ENCODE measurements at regions not wholly inside any gene's neighbourhood (a gene's known extent, or its start where the extent isn't known, plus 50 kb on each side); places are given as distances from the start of the nearest gene placed in this dataset.

DNA sequence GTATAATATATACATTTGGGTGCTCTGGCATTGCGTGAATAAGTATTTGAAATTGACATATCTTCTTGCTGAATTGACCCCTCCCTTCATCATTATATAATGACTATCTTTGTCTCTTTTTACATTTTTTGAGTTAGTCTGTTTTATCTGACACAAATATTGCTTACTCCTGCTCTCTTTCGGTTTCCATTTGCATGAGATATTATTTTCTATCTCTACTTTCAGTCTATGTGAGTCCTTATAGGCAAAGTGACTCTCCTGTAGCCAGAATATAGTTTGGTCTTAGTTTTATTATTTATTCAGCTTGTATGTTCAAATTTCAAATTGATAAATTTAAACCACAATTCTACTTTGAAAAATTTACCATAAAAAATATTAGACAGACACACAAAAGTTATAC lies 491.0 kb downstream of the NAV3 start:
- Mint-ChIP-seq H3K27me3 (ENCODE audit: insufficient read depth) (no peaks in the 10 kb centered on the region), H3K27ac (no peak overlapping the region), H3K9me3 (peaks cover 4% of the 10 kb centered on the region), H3K36me3 (ENCODE audit: low read depth) (no peaks in the 10 kb centered on the region), H3K4me1 (peaks cover 3% of the 10 kb centered on the region), H3K4me3 (no peak overlapping the region)
- no peaks in the 10 kb centered on the region for H3K9me3 ChIP-seq (ENCODE audit: control insufficient read depth, low read length)
- no peaks in the 10 kb centered on the region for H3K4me1 ChIP-seq (ENCODE audit: control insufficient read depth, insufficient read depth, low read length)
- DNase-seq, result no peak
- TF ChIP-seq, protein P1, sequence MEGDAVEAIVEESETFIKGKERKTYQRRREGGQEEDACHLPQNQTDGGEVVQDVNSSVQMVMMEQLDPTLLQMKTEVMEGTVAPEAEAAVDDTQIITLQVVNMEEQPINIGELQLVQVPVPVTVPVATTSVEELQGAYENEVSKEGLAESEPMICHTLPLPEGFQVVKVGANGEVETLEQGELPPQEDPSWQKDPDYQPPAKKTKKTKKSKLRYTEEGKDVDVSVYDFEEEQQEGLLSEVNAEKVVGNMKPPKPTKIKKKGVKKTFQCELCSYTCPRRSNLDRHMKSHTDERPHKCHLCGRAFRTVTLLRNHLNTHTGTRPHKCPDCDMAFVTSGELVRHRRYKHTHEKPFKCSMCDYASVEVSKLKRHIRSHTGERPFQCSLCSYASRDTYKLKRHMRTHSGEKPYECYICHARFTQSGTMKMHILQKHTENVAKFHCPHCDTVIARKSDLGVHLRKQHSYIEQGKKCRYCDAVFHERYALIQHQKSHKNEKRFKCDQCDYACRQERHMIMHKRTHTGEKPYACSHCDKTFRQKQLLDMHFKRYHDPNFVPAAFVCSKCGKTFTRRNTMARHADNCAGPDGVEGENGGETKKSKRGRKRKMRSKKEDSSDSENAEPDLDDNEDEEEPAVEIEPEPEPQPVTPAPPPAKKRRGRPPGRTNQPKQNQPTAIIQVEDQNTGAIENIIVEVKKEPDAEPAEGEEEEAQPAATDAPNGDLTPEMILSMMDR (conservative IDR thresholded peaks at IDR 0.05), result no peak
- H3K4me3 ChIP-seq (ENCODE audit: low read length), result no peak overlapping the region
- no peaks in the 10 kb centered on the region for H3K27me3 ChIP-seq (ENCODE audit: control insufficient read depth, insufficient read depth, low read length, poor library complexity, severe bottlenecking)
- WGBS, 2 experiments (ENCODE audit: insufficient coverage in 1 of 2, insufficient read length in 1 of 2), result 86% methylated on average over 2 of the region's 2 CpGs; no CpG with 5 or more reads in 1 of the 2 experiments
- H3K27ac ChIP-seq (ENCODE audit: low read depth, low read length), result no peak overlapping the region
- no peak overlapping the region for H3K9ac ChIP-seq (ENCODE audit: extremely low read depth, low read length, poor library complexity, severe bottlenecking)
- H3K36me3 ChIP-seq (ENCODE audit: control insufficient read depth, insufficient read depth, low read length), result no peaks in the 10 kb centered on the region

DNA sequence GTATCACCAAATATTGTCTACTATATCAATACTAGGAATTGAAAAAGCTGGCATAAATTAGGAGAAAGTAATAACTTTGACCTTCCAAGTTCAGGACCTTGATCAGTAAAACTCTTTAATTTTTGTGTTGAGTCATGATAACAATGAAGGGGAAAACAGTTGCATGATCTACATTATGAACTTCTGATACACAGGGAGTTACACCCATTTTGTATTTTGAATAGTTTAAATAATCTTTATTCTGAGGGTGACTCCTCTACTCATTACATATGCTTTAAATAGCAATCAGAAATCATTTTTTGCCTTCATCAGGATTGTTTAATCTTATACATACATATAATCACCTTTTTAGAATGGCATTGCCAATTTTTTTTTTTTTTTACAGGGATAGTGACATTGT lies 492.5 kb downstream of the NAV3 start:
- H3K4me1 Mint-ChIP-seq, result peaks cover 3% of the 10 kb centered on the region
- TF ChIP-seq, protein P1 (conservative IDR thresholded peaks at IDR 0.05), result no peak
- H3K27ac ChIP-seq (ENCODE audit: low read depth, low read length), result no peak overlapping the region

GRCh38 chr12:78324234-78324633 lies 493.5 kb downstream of the NAV3 start:
- H3K4me3 ChIP-seq (ENCODE audit: low read length), result no peak overlapping the region
- DNase-seq, result no peak
- Mint-ChIP-seq H3K36me3 (ENCODE audit: low read depth) (no peaks in the 10 kb centered on the region), H3K4me1 (peaks cover 3% of the 10 kb centered on the region), H3K9me3 (peaks cover 4% of the 10 kb centered on the region), H3K27ac (no peak overlapping the region), H3K27me3 (ENCODE audit: insufficient read depth) (no peaks in the 10 kb centered on the region), H3K4me3 (no peak overlapping the region)
- no peaks in the 10 kb centered on the region for H3K4me1 ChIP-seq (ENCODE audit: control insufficient read depth, insufficient read depth, low read length)
- H3K27ac ChIP-seq (ENCODE audit: low read depth, low read length), result no peak overlapping the region
- H3K9ac ChIP-seq (ENCODE audit: extremely low read depth, low read length, poor library complexity, severe bottlenecking), result no peak overlapping the region
- TF ChIP-seq, protein P1 (conservative IDR thresholded peaks at IDR 0.05), result no peak
- H3K9me3 ChIP-seq (ENCODE audit: control insufficient read depth, low read length), result no peaks in the 10 kb centered on the region
- 67 to 92% methylated on average over 1 to 2 of the region's 2 CpGs for WGBS, 2 experiments (ENCODE audit: insufficient coverage in 1 of 2, insufficient read length in 1 of 2)
- H3K27me3 ChIP-seq (ENCODE audit: control insufficient read depth, insufficient read depth, low read length, poor library complexity, severe bottlenecking), result no peaks in the 10 kb centered on the region
- no peaks in the 10 kb centered on the region for H3K36me3 ChIP-seq (ENCODE audit: control insufficient read depth, insufficient read depth, low read length)

More for the DNA sequence above, 492.5 kb downstream of the NAV3 start:
- Mint-ChIP-seq H3K27ac (no peak overlapping the region), H3K27me3 (ENCODE audit: insufficient read depth) (no peaks in the 10 kb centered on the region), H3K4me3 (no peak overlapping the region), H3K9me3 (peaks cover 4% of the 10 kb centered on the region), H3K36me3 (ENCODE audit: low read depth) (no peaks in the 10 kb centered on the region)
- H3K4me3 ChIP-seq (ENCODE audit: low read length), result no peak overlapping the region
- no peaks in the 10 kb centered on the region for H3K27me3 ChIP-seq (ENCODE audit: control insufficient read depth, insufficient read depth, low read length, poor library complexity, severe bottlenecking)
- H3K9me3 ChIP-seq (ENCODE audit: control insufficient read depth, low read length), result no peaks in the 10 kb centered on the region
- no peaks in the 10 kb centered on the region for H3K4me1 ChIP-seq (ENCODE audit: control insufficient read depth, insufficient read depth, low read length)
- H3K36me3 ChIP-seq (ENCODE audit: control insufficient read depth, insufficient read depth, low read length), result no peaks in the 10 kb centered on the region
- H3K9ac ChIP-seq (ENCODE audit: extremely low read depth, low read length, poor library complexity, severe bottlenecking), result no peak overlapping the region
- no peak for DNase-seq
